B cell (primary cell): ENCODE measurements at regions not wholly inside any gene's neighbourhood (a gene's known extent, or its start where the extent isn't known, plus 50 kb on each side); places are given as distances from the start of the nearest gene placed in this dataset.

Experiments
- ATAC-seq: fragments of 200-7000 bp; cut with Tn5 transposase; one replicate; pipeline ENCODE4 v1.10.0; 2021; ENCODE audit warnings: low read depth, mild to moderate bottlenecking, moderate number of reproducible peaks, moderate library complexity
- CTCF ChIA-PET: fragments of 350-600 bp; sonication (Branson Sonifier 250); formaldehyde crosslinking; loops from one replicate; lab custom pipeline; 2021; ENCODE audit warnings: antibody characterized with exemption, inconsistent platforms; lab: Charles Lee
- POLR2A ChIA-PET: fragments of 350-600 bp; sonication (Branson Sonifier 250); formaldehyde crosslinking; loops from one replicate; lab custom pipeline; 2021; ENCODE audit warnings: antibody characterized with exemption; lab: Charles Lee
- DNase-seq: peaks from one replicate; pipeline ENCODE4 v3.0.0; 2013
- H2AFZ ChIP-seq: 2 replicates; pipeline ENCODE4 v1.6.1; 2012; ENCODE audit warnings: mild to moderate bottlenecking, low read depth, low read length; ENCODE audit not compliant: insufficient read depth, poor library complexity, severe bottlenecking
- H3K27ac ChIP-seq, 2 donors: 1 replicate in 1 of 2; 2 replicates in 1 of 2; pipeline ENCODE4 v1.5.1; 2012 to 2013; ENCODE audit warnings: low read length in 2 of 2, mild to moderate bottlenecking in 2 of 2, moderate library complexity in 1 of 2
- H3K27me3 ChIP-seq, 4 experiments: fragments of 200-600 bp in 1 of 4; sonication (generic) in 1 of 4; replicated peaks in 1 of 4; 1 replicate in 2 of 4; 2 replicates in 2 of 4; pipeline versions ENCODE4 v1.6.1 to v1.7.0; 2013 to 2016; ENCODE audit warnings: low read length in 3 of 4, mild to moderate bottlenecking in 2 of 4, mixed read lengths in 1 of 4, moderate library complexity in 1 of 4; ENCODE audit not compliant: insufficient read depth in 4 of 4, control insufficient read depth in 3 of 4; ENCODE audit errors: control extremely low read depth in 1 of 4
- H3K36me3 ChIP-seq, 2 experiments: replicated peaks in 1 of 2; 1 replicate in 1 of 2; 2 replicates in 1 of 2; pipeline versions ENCODE4 v1.6.1 to v1.7.1; 2013; ENCODE audit warnings: low read length in 1 of 2; ENCODE audit not compliant: insufficient read depth in 2 of 2, control insufficient read depth in 1 of 2; ENCODE audit errors: control extremely low read depth in 1 of 2, extremely low read depth in 1 of 2
- H3K4me1 ChIP-seq, 2 donors: fragments of 200-600 bp in 1 of 2; sonication (generic) in 1 of 2; 1 replicate in 1 of 2; 2 replicates in 1 of 2; pipeline versions ENCODE4 v1.5.1 to v1.6.1; 2013 to 2017; ENCODE audit warnings: low read length in 2 of 2; ENCODE audit not compliant: control insufficient read depth in 2 of 2, insufficient read depth in 2 of 2
- H3K4me2 ChIP-seq: replicated peaks from 2 replicates; pipeline ENCODE3; 2012; ENCODE audit warnings: mild to moderate bottlenecking, low read depth, low read length; ENCODE audit not compliant: poor library complexity, severe bottlenecking
- H3K4me3 ChIP-seq, 5 experiments: fragments of 200-600 bp in 1 of 5; sonication (generic) in 1 of 5; 1 replicate in 3 of 5; 2 replicates in 2 of 5; pipeline versions ENCODE4 v1.5.1 to v1.7.0; 2011 to 2016; ENCODE audit warnings: low read length in 4 of 5, mild to moderate bottlenecking in 4 of 5, low read depth in 2 of 5, control low read depth in 1 of 5, moderate library complexity in 1 of 5; ENCODE audit not compliant: insufficient read depth in 1 of 5; ENCODE audit errors: control extremely low read depth in 1 of 5, extremely low read depth in 1 of 5
- H3K79me2 ChIP-seq: fragments of 200-600 bp; sonication (generic); one replicate; pipeline ENCODE4 v1.6.0; 2016; ENCODE audit warnings: low read length; ENCODE audit not compliant: control insufficient read depth, insufficient read depth
- H3K9ac ChIP-seq: fragments of 200-600 bp; sonication (generic); 2 replicates; pipeline ENCODE4 v1.6.1; 2017; ENCODE audit warnings: mild to moderate bottlenecking, low read length, moderate library complexity
- H3K9me3 ChIP-seq, 3 donors: one replicate each; pipeline versions ENCODE4 v1.6.1 to v1.7.1; 2013; ENCODE audit warnings: low read length in 2 of 3; ENCODE audit not compliant: control insufficient read depth in 2 of 3, insufficient read depth in 1 of 3; ENCODE audit errors: control extremely low read depth in 1 of 3
- H4K20me1 ChIP-seq: 2 replicates; pipeline ENCODE4 v1.6.0; 2012; ENCODE audit warnings: mild to moderate bottlenecking, low read length; ENCODE audit not compliant: insufficient read depth, control insufficient read depth, poor library complexity, severe bottlenecking
- H3K27ac Mint-ChIP-seq: one replicate; pipeline ENCODE4 v1.8.0; 2021; ENCODE audit warnings: mixed read lengths
- H3K27me3 Mint-ChIP-seq: one replicate; pipeline ENCODE4 v1.8.0; 2021; ENCODE audit warnings: mixed read lengths
- H3K4me1 Mint-ChIP-seq: one replicate; pipeline ENCODE4 v1.8.0; 2021; ENCODE audit warnings: mixed read lengths
- H3K4me3 Mint-ChIP-seq: one replicate; pipeline ENCODE4 v1.8.0; 2021; ENCODE audit warnings: mixed read lengths
- H3K9me3 Mint-ChIP-seq: one replicate; pipeline ENCODE4 v1.8.0; 2022; ENCODE audit warnings: mixed read lengths; ENCODE audit not compliant: insufficient read depth
- CTCF ChIP-seq: fragments of 200-600 bp; IDR thresholded peaks from one replicate; pipeline ENCODE4 v1.8.0; 2022; ENCODE audit warnings: antibody characterized with exemption, mild to moderate bottlenecking
- EZH2 ChIP-seq: IDR thresholded peaks from 2 replicates; pipeline ENCODE4 v1.6.1; 2012; ENCODE audit warnings: borderline replicate concordance, low read depth, mild to moderate bottlenecking, moderate library complexity, low read length; ENCODE audit not compliant: insufficient read depth, poor library complexity, severe bottlenecking
- WGBS: methylation state at CpG from one replicate; pipeline ENCODE4 v1.1.5; 2013; ENCODE audit warnings: missing lambda C conversion rate; ENCODE audit not compliant: insufficient coverage; 5-methylcytosine and 5-hydroxymethylcytosine counted together
- intact Hi-C: fragments of 100-400 bp; cut with micrococcal nuclease; formaldehyde crosslinking; loops from one replicate; pipeline ENCODE4 v1.10.0; 2022

- Mint-ChIP-seq H3K4me1 (no peaks in the 10 kb centered on the region), H3K27ac (no peak overlapping the region), H3K27me3 (no peaks in the 10 kb centered on the region), H3K4me3 (no peak overlapping the region), H3K9me3 (no peaks in the 10 kb centered on the region)
- TF ChIP-seq CTCF (no peak), EZH2 (no peak)
- no peak overlapping the region for H3K27ac ChIP-seq
- no peak overlapping the region for H2AFZ ChIP-seq
- intact Hi-C loops, result no loop called here
- H3K4me2 ChIP-seq, result no peak overlapping the region
- CTCF ChIA-PET, result no interaction called here
- 78% methylated on average over 8 of the region's 9 CpGs for WGBS
- no peaks in the 10 kb centered on the region for H4K20me1 ChIP-seq
- H3K9ac ChIP-seq, result no peak overlapping the region
- no peaks in the 10 kb centered on the region for H3K27me3 ChIP-seq
- no peaks in the 10 kb centered on the region for H3K36me3 ChIP-seq
- no peaks in the 10 kb centered on the region for H3K9me3 ChIP-seq
- no peak overlapping the region for H3K4me3 ChIP-seq
- H3K79me2 ChIP-seq, result no peaks in the 10 kb centered on the region
- ATAC-seq (no peak), DNase-seq (no peak)
- H3K4me1 ChIP-seq, result no peaks in the 10 kb centered on the region
- POLR2A ChIA-PET, result no interaction called here
Measured at GRCh38 chr6:114564302-114564933, 221.6 kb upstream of the HS3ST5 start.

GRCh38 chr6:114559419-114559818, 216.6 kb upstream of the HS3ST5 start:
- POLR2A ChIA-PET, result no interaction called here
- WGBS, result no CpG with 5 or more reads among the region's 1 CpG

More at GRCh38 chr6:114559419-114559818, 216.6 kb upstream of the HS3ST5 start:
- no peak for ATAC-seq
- Histone ChIP-seq H3K4me2 (no peak overlapping the region), H3K36me3 (no peaks in the 10 kb centered on the region), H3K27ac (no peak overlapping the region), H2AFZ (no peak overlapping the region), H3K4me1 (no peaks in the 10 kb centered on the region), H3K9me3 (no peaks in the 10 kb centered on the region), H4K20me1 (no peaks in the 10 kb centered on the region), H3K4me3 (no peak overlapping the region), H3K27me3 (no peaks in the 10 kb centered on the region), H3K79me2 (no peaks in the 10 kb centered on the region), H3K9ac (no peak overlapping the region)
- no peaks in the 10 kb centered on the region for H3K4me1 Mint-ChIP-seq
- TF ChIP-seq EZH2 (no peak), CTCF (no peak)
- CTCF ChIA-PET, result no interaction called here
- no peaks in the 10 kb centered on the region for H3K9me3 Mint-ChIP-seq
- DNase-seq, result no peak
- intact Hi-C loops, result no loop called here
- no peak overlapping the region for H3K27ac Mint-ChIP-seq
- no peaks in the 10 kb centered on the region for H3K27me3 Mint-ChIP-seq
- H3K4me3 Mint-ChIP-seq, result no peak overlapping the region
